ENCODE measurements at regions not wholly inside any gene's neighbourhood (a gene's known extent, or its start where the extent isn't known, plus 50 kb on each side); places are given as distances from the start of the nearest gene placed in this dataset.

- no peaks in the 10 kb centered on the region for H3K4me1 Mint-ChIP-seq (ENCODE audit: low read depth, unreplicated experiment)
- DNase-seq = no peak
- H3K9me3 Mint-ChIP-seq (ENCODE audit: unreplicated experiment) = peaks cover 4% of the 10 kb centered on the region
- no peak overlapping the region for H3K4me3 Mint-ChIP-seq (ENCODE audit: unreplicated experiment)
- no peak for TF ChIP-seq CTCF (IDR thresholded peaks at IDR 0.05; ENCODE audit: partially characterized antibody, unreplicated experiment)
- H3K27me3 Mint-ChIP-seq (ENCODE audit: unreplicated experiment) = no peaks in the 10 kb centered on the region
- H3K36me3 Mint-ChIP-seq (ENCODE audit: unreplicated experiment) = no peaks in the 10 kb centered on the region
- H3K27ac Mint-ChIP-seq (ENCODE audit: unreplicated experiment) = no peak overlapping the region
Observed at GRCh38 chr3:175911937-175912336, 1052.8 kb downstream of the NAALADL2 start.

- Mint-ChIP-seq H3K27me3 (ENCODE audit: unreplicated experiment) (no peaks in the 10 kb centered on the region), H3K9me3 (ENCODE audit: unreplicated experiment) (no peaks in the 10 kb centered on the region), H3K4me3 (ENCODE audit: unreplicated experiment) (no peak overlapping the region), H3K4me1 (ENCODE audit: low read depth, unreplicated experiment) (no peaks in the 10 kb centered on the region), H3K27ac (ENCODE audit: unreplicated experiment) (no peak overlapping the region), H3K36me3 (ENCODE audit: unreplicated experiment) (peaks cover 4% of the 10 kb centered on the region)
- DNase-seq = no peak
- TF ChIP-seq CTCF (IDR thresholded peaks at IDR 0.05; ENCODE audit: partially characterized antibody, unreplicated experiment) = no peak
Observed at GRCh38 chr3:175902226-175902625, 1043.1 kb downstream of the NAALADL2 start.

GRCh38 chr3:175898194-175898593 is 1039.1 kb downstream of the NAALADL2 start:
- Mint-ChIP-seq H3K27ac (ENCODE audit: unreplicated experiment) (no peak overlapping the region), H3K36me3 (ENCODE audit: unreplicated experiment) (no peaks in the 10 kb centered on the region), H3K9me3 (ENCODE audit: unreplicated experiment) (no peaks in the 10 kb centered on the region), H3K27me3 (ENCODE audit: unreplicated experiment) (no peaks in the 10 kb centered on the region), H3K4me3 (ENCODE audit: unreplicated experiment) (no peak overlapping the region), H3K4me1 (ENCODE audit: low read depth, unreplicated experiment) (no peaks in the 10 kb centered on the region)
- no peak for TF ChIP-seq CTCF (IDR thresholded peaks at IDR 0.05; ENCODE audit: partially characterized antibody, unreplicated experiment)
- DNase-seq = no peak

GRCh38 chr3:175896655-175897054 is 1037.5 kb downstream of the NAALADL2 start:
- Mint-ChIP-seq H3K4me3 (ENCODE audit: unreplicated experiment) (no peak overlapping the region), H3K4me1 (ENCODE audit: low read depth, unreplicated experiment) (no peaks in the 10 kb centered on the region), H3K27me3 (ENCODE audit: unreplicated experiment) (no peaks in the 10 kb centered on the region), H3K27ac (ENCODE audit: unreplicated experiment) (no peak overlapping the region), H3K9me3 (ENCODE audit: unreplicated experiment) (no peaks in the 10 kb centered on the region), H3K36me3 (ENCODE audit: unreplicated experiment) (no peaks in the 10 kb centered on the region)
- no peak for DNase-seq
- TF ChIP-seq CTCF (IDR thresholded peaks at IDR 0.05; ENCODE audit: partially characterized antibody, unreplicated experiment) = no peak

GRCh38 chr3:175895731-175896130 is 1036.6 kb downstream of the NAALADL2 start:
- Mint-ChIP-seq H3K36me3 (ENCODE audit: unreplicated experiment) (no peaks in the 10 kb centered on the region), H3K9me3 (ENCODE audit: unreplicated experiment) (no peaks in the 10 kb centered on the region), H3K27me3 (ENCODE audit: unreplicated experiment) (no peaks in the 10 kb centered on the region), H3K4me1 (ENCODE audit: low read depth, unreplicated experiment) (no peaks in the 10 kb centered on the region), H3K27ac (ENCODE audit: unreplicated experiment) (no peak overlapping the region), H3K4me3 (ENCODE audit: unreplicated experiment) (no peak overlapping the region)
- no peak for TF ChIP-seq CTCF (IDR thresholded peaks at IDR 0.05; ENCODE audit: partially characterized antibody, unreplicated experiment)
- DNase-seq = no peak

Data from glutamatergic neuron (in vitro differentiated cells).